MCF 10A (cell line): ENCODE measurements at regions not wholly inside any gene's neighbourhood (a gene's known extent, or its start where the extent isn't known, plus 50 kb on each side); places are given as distances from the start of the nearest gene placed in this dataset.

Source experiments
- BruUV-seq: library from RNA; stranded (reverse); fragments of 400-500 nt; replicated peaks from 2 replicates; lab custom pipeline; 2021; lab: Mats Ljungman, UMichigan
- CTCF ChIA-PET: fragments of 300-600 bp; sonication (Branson Sonifier 250); formaldehyde crosslinking; extraction: SDS; loops from one replicate; lab custom pipeline; 2021; ENCODE audit warnings: antibody characterized with exemption, inconsistent platforms; lab: Yijun Ruan, JAX
- POLR2A ChIA-PET: fragments of 300-600, 350-650 bp; sonication (Branson Sonifier 250); formaldehyde crosslinking; extraction: SDS; loops from one replicate; lab custom pipeline; 2020; ENCODE audit warnings: antibody characterized with exemption, inconsistent platforms; lab: Yijun Ruan, JAX
- DNase-seq: peaks from one replicate; pipeline ENCODE4 v3.0.0-alpha.2; 2018; ENCODE audit not compliant: unreplicated experiment
- H3K27ac Mint-ChIP-seq: one replicate; pipeline ENCODE4 v1.8.0; 2022; ENCODE audit warnings: mild to moderate bottlenecking, low read depth, mixed read lengths; ENCODE audit not compliant: unreplicated experiment
- H3K27me3 Mint-ChIP-seq: one replicate; pipeline ENCODE4 v1.8.0; 2022; ENCODE audit warnings: mixed read lengths; ENCODE audit not compliant: insufficient read depth, unreplicated experiment
- H3K36me3 Mint-ChIP-seq: one replicate; pipeline ENCODE4 v1.8.0; 2022; ENCODE audit warnings: mild to moderate bottlenecking, moderate library complexity, mixed read lengths; ENCODE audit not compliant: insufficient read depth, unreplicated experiment
- H3K4me1 Mint-ChIP-seq: one replicate; pipeline ENCODE4 v1.8.0; 2022; ENCODE audit warnings: mixed read lengths; ENCODE audit not compliant: insufficient read depth, unreplicated experiment
- H3K4me3 Mint-ChIP-seq: one replicate; pipeline ENCODE4 v1.8.0; 2022; ENCODE audit warnings: mild to moderate bottlenecking, moderate library complexity, mixed read lengths; ENCODE audit not compliant: unreplicated experiment
- H3K9me3 Mint-ChIP-seq: one replicate; pipeline ENCODE4 v1.8.0; 2022; ENCODE audit warnings: mixed read lengths; ENCODE audit not compliant: unreplicated experiment
- intact Hi-C: fragments of 100-400 bp; cut with micrococcal nuclease; formaldehyde crosslinking; loops from 2 replicates; pipeline ENCODE4 v1.14.1; 2022
- TF ChIP-seq, protein P1 (sequence below): fragments of 200-600 bp; IDR thresholded peaks from one replicate; pipeline ENCODE4 v1.8.0; 2022; ENCODE audit warnings: antibody characterized with exemption, mild to moderate bottlenecking; ENCODE audit not compliant: unreplicated experiment

DNA sequence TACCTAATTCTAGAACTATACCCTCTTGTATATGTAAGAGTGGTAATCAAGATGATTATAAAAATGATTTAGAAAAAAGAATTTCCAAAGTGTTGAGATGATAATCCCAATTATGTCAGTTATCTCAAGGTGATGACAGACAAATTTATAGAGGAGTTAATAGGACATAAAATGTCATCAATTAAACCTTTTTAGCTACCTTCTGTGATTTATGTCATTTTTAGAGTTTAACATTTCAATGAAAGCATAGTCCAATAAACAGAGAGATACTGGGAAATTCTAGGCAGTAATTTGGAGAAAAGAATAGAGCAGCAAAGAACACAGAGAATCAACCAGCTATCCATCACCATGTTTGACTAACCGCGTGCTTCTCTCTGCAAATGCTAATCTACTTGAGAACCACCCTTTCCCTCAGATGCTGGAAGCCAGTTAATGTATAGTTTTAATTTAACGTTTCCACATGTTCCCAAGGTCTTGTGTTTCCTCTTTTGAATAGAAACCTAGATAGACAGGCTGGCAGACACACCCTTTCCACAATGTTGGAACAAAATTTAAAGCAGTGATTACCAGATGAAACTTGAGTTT lies 433.1 kb upstream of the FAM241A start:
- intact Hi-C loops, result no loop called here
- no peaks in the 10 kb centered on the region for H3K36me3 Mint-ChIP-seq
- DNase-seq, result no peak
- ChIA-PET POLR2A (no interaction called here), CTCF (no interaction called here)
- H3K4me1 Mint-ChIP-seq, result no peaks in the 10 kb centered on the region
- no peaks in the 10 kb centered on the region for H3K9me3 Mint-ChIP-seq
- TF ChIP-seq, protein P1, sequence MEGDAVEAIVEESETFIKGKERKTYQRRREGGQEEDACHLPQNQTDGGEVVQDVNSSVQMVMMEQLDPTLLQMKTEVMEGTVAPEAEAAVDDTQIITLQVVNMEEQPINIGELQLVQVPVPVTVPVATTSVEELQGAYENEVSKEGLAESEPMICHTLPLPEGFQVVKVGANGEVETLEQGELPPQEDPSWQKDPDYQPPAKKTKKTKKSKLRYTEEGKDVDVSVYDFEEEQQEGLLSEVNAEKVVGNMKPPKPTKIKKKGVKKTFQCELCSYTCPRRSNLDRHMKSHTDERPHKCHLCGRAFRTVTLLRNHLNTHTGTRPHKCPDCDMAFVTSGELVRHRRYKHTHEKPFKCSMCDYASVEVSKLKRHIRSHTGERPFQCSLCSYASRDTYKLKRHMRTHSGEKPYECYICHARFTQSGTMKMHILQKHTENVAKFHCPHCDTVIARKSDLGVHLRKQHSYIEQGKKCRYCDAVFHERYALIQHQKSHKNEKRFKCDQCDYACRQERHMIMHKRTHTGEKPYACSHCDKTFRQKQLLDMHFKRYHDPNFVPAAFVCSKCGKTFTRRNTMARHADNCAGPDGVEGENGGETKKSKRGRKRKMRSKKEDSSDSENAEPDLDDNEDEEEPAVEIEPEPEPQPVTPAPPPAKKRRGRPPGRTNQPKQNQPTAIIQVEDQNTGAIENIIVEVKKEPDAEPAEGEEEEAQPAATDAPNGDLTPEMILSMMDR, result no peak
- no peak overlapping the region for H3K4me3 Mint-ChIP-seq
- BruUV-seq, result no TSS peak
- no peak overlapping the region for H3K27ac Mint-ChIP-seq
- peaks cover 64% of the 10 kb centered on the region for H3K27me3 Mint-ChIP-seq

DNA sequence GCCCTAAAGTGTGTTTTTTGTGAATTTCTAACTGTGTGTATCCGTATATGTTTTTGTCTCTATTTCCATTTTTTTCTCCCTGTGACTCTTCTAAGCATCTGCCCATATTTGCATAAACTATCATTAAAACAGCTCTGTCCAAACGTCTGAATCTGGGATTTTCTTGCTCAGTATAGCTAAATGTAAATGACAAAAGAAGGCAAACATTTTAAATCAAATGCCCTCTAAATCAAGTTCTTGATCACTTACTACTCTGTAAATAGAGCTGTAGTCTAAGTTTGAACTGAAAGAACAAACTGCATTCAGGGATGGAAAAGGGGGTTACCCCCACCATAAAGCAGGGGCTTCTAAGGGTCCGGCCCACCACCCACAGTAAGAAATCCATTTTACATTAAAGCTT lies 432.0 kb upstream of the FAM241A start:
- no peak overlapping the region for H3K27ac Mint-ChIP-seq
- ChIA-PET POLR2A (no interaction called here), CTCF (interaction anchor here (0.6 to 0.9 kb wide), 2 partner anchors 142 to 431 kb away, joined by 3 to 4 read pairs; no protein-coding TSS in a partner anchor)
- H3K4me3 Mint-ChIP-seq, result no peak overlapping the region
- no peaks in the 10 kb centered on the region for H3K4me1 Mint-ChIP-seq
- no peaks in the 10 kb centered on the region for H3K36me3 Mint-ChIP-seq
- no peak for DNase-seq
- BruUV-seq, result no TSS peak
- no peaks in the 10 kb centered on the region for H3K9me3 Mint-ChIP-seq
- H3K27me3 Mint-ChIP-seq, result peaks cover 67% of the 10 kb centered on the region
- TF ChIP-seq, protein P1, result no peak
- intact Hi-C loops, result no loop called here

DNA sequence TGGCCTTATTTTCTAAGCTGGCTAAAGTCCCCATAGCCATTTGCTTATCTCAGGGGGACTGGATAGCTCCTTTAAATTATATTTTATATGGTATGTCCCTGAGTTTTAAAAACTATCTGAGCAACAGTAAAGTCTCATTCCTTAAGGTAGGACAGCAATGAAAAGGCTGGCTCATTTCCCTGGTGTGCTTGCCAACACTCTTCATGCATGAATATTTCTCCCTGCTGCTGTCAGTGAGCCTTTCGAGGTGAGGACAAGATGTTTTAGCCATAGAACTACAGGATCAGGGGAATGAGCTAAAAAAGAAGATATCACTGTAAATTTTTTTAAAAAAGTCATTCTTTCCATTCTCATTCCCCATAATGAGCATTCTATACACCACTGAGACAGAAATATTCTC lies 427.3 kb upstream of the FAM241A start:
- peaks cover 45% of the 10 kb centered on the region for H3K27me3 Mint-ChIP-seq
- ChIA-PET POLR2A (interaction anchor here (0.8 kb wide), 2 partner anchors 113 to 1255 kb away, joined by 3 read pairs; no protein-coding TSS in a partner anchor), CTCF (interaction anchor here (1.2 kb wide), 1 partner anchor 15 kb away, joined by 3 read pairs; no protein-coding TSS in a partner anchor)
- H3K27ac Mint-ChIP-seq, result no peak overlapping the region
- no peak for DNase-seq
- H3K4me1 Mint-ChIP-seq, result no peaks in the 10 kb centered on the region
- no TSS peak for BruUV-seq
- no peak overlapping the region for H3K4me3 Mint-ChIP-seq
- intact Hi-C loops, result no loop called here
- no peaks in the 10 kb centered on the region for H3K36me3 Mint-ChIP-seq
- TF ChIP-seq, protein P1, result no peak
- H3K9me3 Mint-ChIP-seq, result no peaks in the 10 kb centered on the region

DNA sequence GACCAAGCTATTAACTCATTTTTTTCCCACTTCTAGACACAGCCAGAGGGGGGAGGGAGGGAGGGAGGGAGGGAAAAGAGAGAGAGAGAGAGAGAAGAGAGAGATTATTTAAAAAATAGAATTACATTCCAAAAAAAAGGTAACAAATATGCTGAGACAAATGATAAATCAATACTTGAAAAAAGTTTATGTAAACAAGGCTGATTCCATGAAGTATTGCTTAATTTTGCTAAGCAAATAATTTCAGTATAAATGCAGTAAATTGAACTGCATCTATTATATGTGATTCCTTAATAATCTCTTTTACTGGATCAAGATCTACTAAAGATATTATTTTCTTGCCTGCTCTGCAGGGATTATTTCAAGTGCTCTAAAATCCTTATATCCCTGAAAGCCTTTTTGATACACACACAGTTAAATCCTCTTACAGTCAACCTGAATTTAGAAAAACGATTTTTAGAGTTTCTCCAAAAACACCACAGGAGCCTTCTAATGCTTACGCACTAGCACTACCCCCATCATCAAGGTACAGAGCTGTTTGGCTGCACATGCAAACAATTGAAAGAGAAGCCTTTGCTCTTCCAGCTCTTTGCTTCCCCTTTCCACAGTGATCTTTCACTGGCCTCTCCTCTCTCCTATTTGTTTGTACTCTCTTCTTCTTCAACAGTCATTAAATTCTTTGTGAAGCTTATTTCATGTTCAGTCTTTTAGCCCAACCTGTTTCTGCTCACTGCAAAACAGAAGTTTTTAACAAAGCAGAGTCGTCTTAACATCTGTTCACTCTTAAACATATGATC lies 426.3 kb upstream of the FAM241A start:
- ChIA-PET CTCF (interaction anchor here (1.2 kb wide), 1 partner anchor 16 kb away, joined by 3 read pairs; no protein-coding TSS in a partner anchor), POLR2A (no interaction called here)
- H3K4me3 Mint-ChIP-seq, result no peak overlapping the region
- intact Hi-C loops, result no loop called here
- H3K4me1 Mint-ChIP-seq, result no peaks in the 10 kb centered on the region
- H3K27me3 Mint-ChIP-seq, result peaks cover 45% of the 10 kb centered on the region
- H3K9me3 Mint-ChIP-seq, result no peaks in the 10 kb centered on the region
- no TSS peak for BruUV-seq
- TF ChIP-seq, protein P1, result no peak
- no peak overlapping the region for H3K27ac Mint-ChIP-seq
- DNase-seq, result no peak
- H3K36me3 Mint-ChIP-seq, result no peaks in the 10 kb centered on the region
